Smooth muscle cell (in vitro differentiated cells): ENCODE measurements at regions not wholly inside any gene's neighbourhood (a gene's known extent, or its start where the extent isn't known, plus 50 kb on each side); places are given as distances from the start of the nearest gene placed in this dataset.

ENCODE experiments used
- DNase-seq: peaks from one replicate; lab custom pipeline; 2025; ENCODE audit not compliant: unreplicated experiment; lab: John Stamatoyannopoulos, UW
- H2AFZ ChIP-seq: fragments of 200-600 bp; sonication (generic); 2 replicates; pipeline ENCODE4 v1.6.0; 2016; ENCODE audit warnings: antibody characterized with exemption, low read depth, mild to moderate bottlenecking
- H3F3A ChIP-seq: fragments of 200-600 bp; sonication (generic); 2 replicates; pipeline ENCODE4 v1.6.0; 2017; ENCODE audit warnings: antibody characterized with exemption, low read depth
- H3K27ac ChIP-seq: fragments of 200-600 bp; sonication (generic); 2 replicates; pipeline ENCODE4 v1.5.1; 2016; ENCODE audit warnings: low read depth, mild to moderate bottlenecking
- H3K27me3 ChIP-seq: fragments of 200-600 bp; sonication (generic); 2 replicates; pipeline ENCODE4 v1.6.1; 2016; ENCODE audit warnings: low read depth, mild to moderate bottlenecking
- H3K36me3 ChIP-seq: fragments of 200-600 bp; sonication (generic); 2 replicates; pipeline ENCODE4 v1.5.1; 2016; ENCODE audit warnings: low read depth
- H3K4me1 ChIP-seq: fragments of 200-600 bp; sonication (generic); 2 replicates; pipeline ENCODE4 v1.5.1; 2016; ENCODE audit warnings: low read depth
- H3K4me2 ChIP-seq: fragments of 200-600 bp; sonication (generic); 2 replicates; pipeline ENCODE4 v1.6.0; 2016; ENCODE audit warnings: mild to moderate bottlenecking
- H3K4me3 ChIP-seq: fragments of 200-600 bp; sonication (generic); 2 replicates; pipeline ENCODE4 v1.5.1; 2016; ENCODE audit warnings: mild to moderate bottlenecking
- H3K79me2 ChIP-seq: fragments of 200-600 bp; sonication (generic); 2 replicates; pipeline ENCODE4 v1.6.0; 2016; ENCODE audit warnings: low read depth, mild to moderate bottlenecking
- H3K9ac ChIP-seq: fragments of 200-600 bp; sonication (generic); 2 replicates; pipeline ENCODE4 v1.6.0; 2016; ENCODE audit warnings: low read depth
- H3K9me3 ChIP-seq: fragments of 200-600 bp; sonication (generic); replicated peaks from 2 replicates; pipeline ENCODE4 v1.5.1; 2016; ENCODE audit warnings: low read depth
- H4K20me1 ChIP-seq: fragments of 200-600 bp; sonication (generic); 2 replicates; pipeline ENCODE4 v1.6.0; 2016; ENCODE audit warnings: low read depth
- WGBS: methylation state at CpG from one replicate; pipeline ENCODE4 v1.1.7; 2016; ENCODE audit warnings: low lambda C conversion rate; 5-methylcytosine and 5-hydroxymethylcytosine counted together
- TF ChIP-seq, protein P1 (sequence below): fragments of 200-600 bp; sonication (generic); IDR thresholded peaks from 2 replicates; pipeline ENCODE4 v1.5.1; 2017; ENCODE audit warnings: borderline replicate concordance, mild to moderate bottlenecking, antibody characterized with exemption; ENCODE audit not compliant: insufficient read depth, poor library complexity, severe bottlenecking

DNA sequence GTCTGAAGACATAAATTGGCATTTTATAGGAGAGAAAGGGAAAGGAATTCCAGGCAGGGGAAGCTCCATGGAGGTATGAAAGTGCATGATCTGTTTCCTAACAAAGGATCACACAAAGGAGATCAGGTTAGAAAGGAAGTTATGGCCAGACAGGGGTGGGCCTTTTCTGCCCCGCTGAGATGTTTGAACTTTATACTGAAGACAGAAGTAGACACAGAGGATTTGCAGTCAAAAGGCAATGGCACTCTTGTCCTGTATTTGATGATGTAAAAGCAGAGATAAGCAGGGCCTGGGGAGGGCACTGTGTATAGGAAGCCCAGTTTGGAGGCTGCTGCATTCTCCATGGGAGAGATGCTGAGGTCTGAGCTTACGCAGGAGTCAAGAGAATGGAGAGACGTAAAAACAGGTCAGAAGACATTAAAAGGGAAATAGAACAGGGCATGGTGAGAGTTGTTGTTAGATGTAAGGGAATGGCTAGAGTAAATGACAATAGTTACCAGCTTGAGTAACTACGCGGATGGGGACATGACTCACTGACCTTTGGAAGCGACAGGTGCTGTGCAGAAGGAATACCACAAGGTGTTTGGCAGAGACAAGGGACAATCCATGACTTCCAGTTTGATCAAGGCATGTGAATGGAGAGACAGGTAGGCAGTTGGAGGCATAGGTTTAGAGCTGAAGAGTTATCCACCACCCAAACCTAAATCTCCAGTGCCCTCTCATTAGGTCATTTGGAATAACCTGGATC lies 190.6 kb upstream of the SASH1 start:
- Histone ChIP-seq H3K4me1 (no peaks in the 10 kb centered on the region), H3K27ac (no peak overlapping the region), H3K27me3 (peaks cover 4% of the 10 kb centered on the region), H3K36me3 (no peaks in the 10 kb centered on the region), H3K9ac (no peak overlapping the region), H3K4me2 (no peak overlapping the region), H3F3A (no peaks in the 10 kb centered on the region), H2AFZ (no peak overlapping the region), H4K20me1 (no peaks in the 10 kb centered on the region), H3K79me2 (no peaks in the 10 kb centered on the region), H3K9me3 (no peaks in the 10 kb centered on the region), H3K4me3 (no peak overlapping the region)
- no peak for DNase-seq
- WGBS = 88% methylated on average over 6 of the region's 6 CpGs
- TF ChIP-seq, protein P1, sequence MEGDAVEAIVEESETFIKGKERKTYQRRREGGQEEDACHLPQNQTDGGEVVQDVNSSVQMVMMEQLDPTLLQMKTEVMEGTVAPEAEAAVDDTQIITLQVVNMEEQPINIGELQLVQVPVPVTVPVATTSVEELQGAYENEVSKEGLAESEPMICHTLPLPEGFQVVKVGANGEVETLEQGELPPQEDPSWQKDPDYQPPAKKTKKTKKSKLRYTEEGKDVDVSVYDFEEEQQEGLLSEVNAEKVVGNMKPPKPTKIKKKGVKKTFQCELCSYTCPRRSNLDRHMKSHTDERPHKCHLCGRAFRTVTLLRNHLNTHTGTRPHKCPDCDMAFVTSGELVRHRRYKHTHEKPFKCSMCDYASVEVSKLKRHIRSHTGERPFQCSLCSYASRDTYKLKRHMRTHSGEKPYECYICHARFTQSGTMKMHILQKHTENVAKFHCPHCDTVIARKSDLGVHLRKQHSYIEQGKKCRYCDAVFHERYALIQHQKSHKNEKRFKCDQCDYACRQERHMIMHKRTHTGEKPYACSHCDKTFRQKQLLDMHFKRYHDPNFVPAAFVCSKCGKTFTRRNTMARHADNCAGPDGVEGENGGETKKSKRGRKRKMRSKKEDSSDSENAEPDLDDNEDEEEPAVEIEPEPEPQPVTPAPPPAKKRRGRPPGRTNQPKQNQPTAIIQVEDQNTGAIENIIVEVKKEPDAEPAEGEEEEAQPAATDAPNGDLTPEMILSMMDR = no peak

DNA sequence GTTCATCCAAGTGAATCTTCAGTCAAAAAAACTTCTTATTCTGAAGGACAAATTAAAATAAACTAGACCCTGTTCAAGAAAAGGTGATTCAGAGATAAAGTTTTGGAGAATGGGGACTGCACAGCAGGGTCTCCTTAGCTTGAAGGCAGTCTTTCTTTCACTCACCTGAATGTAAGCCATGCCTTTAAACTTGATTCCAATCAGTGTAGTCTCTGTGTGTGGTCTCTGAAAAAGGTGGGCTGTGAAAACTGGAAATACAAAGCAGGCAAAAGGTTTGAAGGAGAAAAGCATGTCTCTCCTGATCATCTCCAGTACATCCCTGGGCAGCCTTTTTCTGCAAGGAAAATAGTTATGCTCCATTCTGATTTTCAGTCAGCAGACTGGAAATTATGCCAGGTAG lies 188.0 kb upstream of the SASH1 start:
- DNase-seq = no peak

DNA sequence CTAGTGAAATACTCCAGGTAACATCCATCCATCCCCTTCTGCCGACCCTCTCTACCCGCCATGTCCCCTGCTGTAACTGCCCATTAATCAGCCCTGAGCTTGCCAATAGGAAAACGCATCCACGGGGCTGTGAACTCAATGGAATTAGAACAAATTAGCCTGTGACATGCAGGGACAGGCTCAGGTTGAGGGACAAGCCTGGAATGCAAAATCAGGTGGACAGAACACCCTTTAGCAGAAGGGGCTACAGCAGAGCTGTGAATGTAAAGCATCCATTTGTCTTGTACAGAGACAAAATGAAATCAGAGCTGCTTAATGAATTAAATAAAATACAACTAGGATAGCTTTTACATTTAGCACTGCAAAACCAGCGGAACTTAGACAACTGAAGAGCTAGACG lies 187.3 kb upstream of the SASH1 start:
- Histone ChIP-seq H4K20me1 (no peaks in the 10 kb centered on the region), H3K9me3 (no peaks in the 10 kb centered on the region), H3K4me3 (no peak overlapping the region), H3K4me1 (no peaks in the 10 kb centered on the region), H2AFZ (no peak overlapping the region), H3K27me3 (peaks cover 4% of the 10 kb centered on the region), H3K4me2 (no peak overlapping the region), H3K9ac (no peak overlapping the region), H3K27ac (no peak overlapping the region), H3F3A (no peaks in the 10 kb centered on the region), H3K79me2 (no peaks in the 10 kb centered on the region), H3K36me3 (no peaks in the 10 kb centered on the region)
- WGBS = 80% methylated on average over 6 of the region's 6 CpGs
- TF ChIP-seq, protein P1 = no peak
- DNase-seq = no peak

More for the DNA sequence above, 188.0 kb upstream of the SASH1 start:
- Histone ChIP-seq H4K20me1 (no peaks in the 10 kb centered on the region), H3K4me1 (no peaks in the 10 kb centered on the region), H3K4me2 (no peak overlapping the region), H3K9ac (no peak overlapping the region), H3K79me2 (no peaks in the 10 kb centered on the region), H3K4me3 (no peak overlapping the region), H3K27me3 (peaks cover 4% of the 10 kb centered on the region), H3F3A (no peaks in the 10 kb centered on the region), H2AFZ (no peak overlapping the region), H3K36me3 (no peaks in the 10 kb centered on the region), H3K27ac (no peak overlapping the region), H3K9me3 (no peaks in the 10 kb centered on the region)
- TF ChIP-seq, protein P1 = no peak

DNA sequence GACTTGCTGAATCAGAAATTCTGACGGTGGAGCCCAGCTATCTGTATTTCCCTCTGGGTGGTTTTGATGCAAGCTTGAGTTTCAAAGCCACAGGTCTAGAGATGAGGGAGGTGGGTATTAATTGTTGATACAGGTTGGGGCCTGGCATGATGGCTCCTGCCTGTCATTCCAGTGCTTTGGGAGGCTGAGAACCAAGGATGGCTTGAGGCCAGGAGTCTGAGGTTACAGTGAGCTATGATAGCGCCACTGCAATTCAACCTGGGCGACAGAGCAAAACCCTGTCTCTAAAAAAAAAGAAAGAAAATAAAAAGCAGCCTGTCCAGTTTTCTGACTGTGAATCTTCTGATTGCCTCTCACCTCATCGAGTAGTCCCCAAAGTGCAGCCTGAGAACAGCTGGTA lies 184.8 kb upstream of the SASH1 start:
- Histone ChIP-seq H3K36me3 (no peaks in the 10 kb centered on the region), H3K9ac (no peak overlapping the region), H3K4me2 (no peak overlapping the region), H2AFZ (no peak overlapping the region), H3K27ac (no peak overlapping the region), H3K79me2 (no peaks in the 10 kb centered on the region), H3K27me3 (peaks cover 4% of the 10 kb centered on the region), H3K9me3 (no peaks in the 10 kb centered on the region), H3F3A (no peaks in the 10 kb centered on the region), H3K4me1 (no peaks in the 10 kb centered on the region), H3K4me3 (no peak overlapping the region), H4K20me1 (no peaks in the 10 kb centered on the region)
- TF ChIP-seq, protein P1 = no peak
- 80% methylated on average over 4 of the region's 4 CpGs for WGBS
- no peak for DNase-seq
